Liver (tissue), 3 donors: ENCODE measurements at regions not wholly inside any gene's neighbourhood (a gene's known extent, or its start where the extent isn't known, plus 50 kb on each side); places are given as distances from the start of the nearest gene placed in this dataset.

Source experiments
- GABPA ChIP-seq, 2 donors: IDR thresholded peaks in 1 of 2; conservative IDR thresholded peaks in 1 of 2; 2 replicates each; pipeline ENCODE4 v1.6.1; 2016; ENCODE audit warnings: antibody characterized with exemption in 2 of 2, mild to moderate bottlenecking in 1 of 2, moderate library complexity in 1 of 2
- JUND ChIP-seq, 2 donors: IDR thresholded peaks; 2 replicates each; pipeline ENCODE4 v1.6.1; 2016; ENCODE audit warnings: antibody characterized with exemption in 2 of 2
- RXRA ChIP-seq, 2 donors: IDR thresholded peaks; 2 replicates each; pipeline ENCODE4 v1.6.1; 2017 to 2018; ENCODE audit warnings: antibody characterized with exemption in 2 of 2, mild to moderate bottlenecking in 1 of 2
- SP1 ChIP-seq: IDR thresholded peaks from 2 replicates; pipeline ENCODE4 v1.6.1; 2018; ENCODE audit warnings: antibody characterized with exemption, mild to moderate bottlenecking
- TF ChIP-seq, protein P1 (sequence below): fragments of 150-350 bp; IDR thresholded peaks from 2 replicates; pipeline ENCODE4 v1.5.1; 2017; ENCODE audit warnings: improper control_type of control experiment, low read depth, low read length; ENCODE audit not compliant: missing input control
- donor health status: healthy.
- donor health status: healthy.

DNA sequence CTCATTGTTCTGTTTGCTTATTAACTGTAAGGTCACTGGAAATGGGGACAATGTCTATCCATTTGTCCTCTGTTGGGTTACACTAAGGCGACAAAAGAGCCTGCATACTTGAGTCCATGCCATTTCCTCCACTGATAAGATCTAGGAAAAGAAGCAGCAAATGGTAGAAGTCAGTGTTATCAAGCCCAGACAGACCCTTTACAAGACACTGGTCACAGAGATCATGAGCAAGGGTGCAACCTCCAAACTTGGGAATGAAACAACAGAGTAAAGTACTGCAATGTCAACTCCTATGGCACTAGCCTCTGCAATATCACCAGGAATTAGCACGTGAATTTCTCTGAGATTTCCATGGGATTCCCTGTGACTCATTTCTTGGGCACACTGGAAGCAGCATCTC is 126.9 kb downstream of the ID4 start:
- TF ChIP-seq RXRA (IDR thresholded peaks at IDR 0.05): no peak
- TF ChIP-seq SP1: no peak
- TF ChIP-seq, protein P1, sequence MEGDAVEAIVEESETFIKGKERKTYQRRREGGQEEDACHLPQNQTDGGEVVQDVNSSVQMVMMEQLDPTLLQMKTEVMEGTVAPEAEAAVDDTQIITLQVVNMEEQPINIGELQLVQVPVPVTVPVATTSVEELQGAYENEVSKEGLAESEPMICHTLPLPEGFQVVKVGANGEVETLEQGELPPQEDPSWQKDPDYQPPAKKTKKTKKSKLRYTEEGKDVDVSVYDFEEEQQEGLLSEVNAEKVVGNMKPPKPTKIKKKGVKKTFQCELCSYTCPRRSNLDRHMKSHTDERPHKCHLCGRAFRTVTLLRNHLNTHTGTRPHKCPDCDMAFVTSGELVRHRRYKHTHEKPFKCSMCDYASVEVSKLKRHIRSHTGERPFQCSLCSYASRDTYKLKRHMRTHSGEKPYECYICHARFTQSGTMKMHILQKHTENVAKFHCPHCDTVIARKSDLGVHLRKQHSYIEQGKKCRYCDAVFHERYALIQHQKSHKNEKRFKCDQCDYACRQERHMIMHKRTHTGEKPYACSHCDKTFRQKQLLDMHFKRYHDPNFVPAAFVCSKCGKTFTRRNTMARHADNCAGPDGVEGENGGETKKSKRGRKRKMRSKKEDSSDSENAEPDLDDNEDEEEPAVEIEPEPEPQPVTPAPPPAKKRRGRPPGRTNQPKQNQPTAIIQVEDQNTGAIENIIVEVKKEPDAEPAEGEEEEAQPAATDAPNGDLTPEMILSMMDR: no peak
- no peak for TF ChIP-seq GABPA (IDR thresholded peaks at IDR 0.05 in 1 of 2, conservative IDR thresholded peaks at IDR 0.05 in 1 of 2)
- no peak for TF ChIP-seq JUND (IDR thresholded peaks at IDR 0.05)
